ENCODE measurements at regions not wholly inside any gene's neighbourhood (a gene's known extent, or its start where the extent isn't known, plus 50 kb on each side); places are given as distances from the start of the nearest gene placed in this dataset.

DNA sequence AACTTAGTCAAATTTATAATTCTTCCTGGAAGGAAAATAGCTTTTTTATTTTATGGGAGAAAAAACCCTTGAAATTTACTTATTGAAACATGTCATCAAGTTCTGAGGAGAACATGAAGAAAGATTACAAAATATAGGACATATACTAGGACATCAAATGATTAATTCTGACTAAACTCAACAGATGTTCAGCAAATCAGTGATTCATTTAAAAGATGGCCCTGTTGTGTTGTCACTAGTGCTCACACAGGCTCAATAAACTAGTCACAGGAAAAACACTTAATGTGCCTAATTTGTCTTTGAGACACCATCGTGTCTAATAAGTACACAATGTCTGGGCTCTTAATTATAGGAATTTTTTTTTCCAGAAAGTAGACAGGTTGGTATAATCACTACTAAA is 223.8 kb upstream of the TMTC4 start (continued):
- TF ChIP-seq, protein P1, sequence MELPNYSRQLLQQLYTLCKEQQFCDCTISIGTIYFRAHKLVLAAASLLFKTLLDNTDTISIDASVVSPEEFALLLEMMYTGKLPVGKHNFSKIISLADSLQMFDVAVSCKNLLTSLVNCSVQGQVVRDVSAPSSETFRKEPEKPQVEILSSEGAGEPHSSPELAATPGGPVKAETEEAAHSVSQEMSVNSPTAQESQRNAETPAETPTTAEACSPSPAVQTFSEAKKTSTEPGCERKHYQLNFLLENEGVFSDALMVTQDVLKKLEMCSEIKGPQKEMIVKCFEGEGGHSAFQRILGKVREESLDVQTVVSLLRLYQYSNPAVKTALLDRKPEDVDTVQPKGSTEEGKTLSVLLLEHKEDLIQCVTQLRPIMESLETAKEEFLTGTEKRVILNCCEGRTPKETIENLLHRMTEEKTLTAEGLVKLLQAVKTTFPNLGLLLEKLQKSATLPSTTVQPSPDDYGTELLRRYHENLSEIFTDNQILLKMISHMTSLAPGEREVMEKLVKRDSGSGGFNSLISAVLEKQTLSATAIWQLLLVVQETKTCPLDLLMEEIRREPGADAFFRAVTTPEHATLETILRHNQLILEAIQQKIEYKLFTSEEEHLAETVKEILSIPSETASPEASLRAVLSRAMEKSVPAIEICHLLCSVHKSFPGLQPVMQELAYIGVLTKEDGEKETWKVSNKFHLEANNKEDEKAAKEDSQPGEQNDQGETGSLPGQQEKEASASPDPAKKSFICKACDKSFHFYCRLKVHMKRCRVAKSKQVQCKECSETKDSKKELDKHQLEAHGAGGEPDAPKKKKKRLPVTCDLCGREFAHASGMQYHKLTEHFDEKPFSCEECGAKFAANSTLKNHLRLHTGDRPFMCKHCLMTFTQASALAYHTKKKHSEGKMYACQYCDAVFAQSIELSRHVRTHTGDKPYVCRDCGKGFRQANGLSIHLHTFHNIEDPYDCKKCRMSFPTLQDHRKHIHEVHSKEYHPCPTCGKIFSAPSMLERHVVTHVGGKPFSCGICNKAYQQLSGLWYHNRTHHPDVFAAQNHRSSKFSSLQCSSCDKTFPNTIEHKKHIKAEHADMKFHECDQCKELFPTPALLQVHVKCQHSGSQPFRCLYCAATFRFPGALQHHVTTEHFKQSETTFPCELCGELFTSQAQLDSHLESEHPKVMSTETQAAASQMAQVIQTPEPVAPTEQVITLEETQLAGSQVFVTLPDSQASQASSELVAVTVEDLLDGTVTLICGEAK (IDR thresholded peaks at IDR 0.05) = no peak
- TF ChIP-seq, protein P1 (CRISPR knock-in tag; IDR thresholded peaks at IDR 0.05) = no peak
- TF ChIP-seq, protein P2, sequence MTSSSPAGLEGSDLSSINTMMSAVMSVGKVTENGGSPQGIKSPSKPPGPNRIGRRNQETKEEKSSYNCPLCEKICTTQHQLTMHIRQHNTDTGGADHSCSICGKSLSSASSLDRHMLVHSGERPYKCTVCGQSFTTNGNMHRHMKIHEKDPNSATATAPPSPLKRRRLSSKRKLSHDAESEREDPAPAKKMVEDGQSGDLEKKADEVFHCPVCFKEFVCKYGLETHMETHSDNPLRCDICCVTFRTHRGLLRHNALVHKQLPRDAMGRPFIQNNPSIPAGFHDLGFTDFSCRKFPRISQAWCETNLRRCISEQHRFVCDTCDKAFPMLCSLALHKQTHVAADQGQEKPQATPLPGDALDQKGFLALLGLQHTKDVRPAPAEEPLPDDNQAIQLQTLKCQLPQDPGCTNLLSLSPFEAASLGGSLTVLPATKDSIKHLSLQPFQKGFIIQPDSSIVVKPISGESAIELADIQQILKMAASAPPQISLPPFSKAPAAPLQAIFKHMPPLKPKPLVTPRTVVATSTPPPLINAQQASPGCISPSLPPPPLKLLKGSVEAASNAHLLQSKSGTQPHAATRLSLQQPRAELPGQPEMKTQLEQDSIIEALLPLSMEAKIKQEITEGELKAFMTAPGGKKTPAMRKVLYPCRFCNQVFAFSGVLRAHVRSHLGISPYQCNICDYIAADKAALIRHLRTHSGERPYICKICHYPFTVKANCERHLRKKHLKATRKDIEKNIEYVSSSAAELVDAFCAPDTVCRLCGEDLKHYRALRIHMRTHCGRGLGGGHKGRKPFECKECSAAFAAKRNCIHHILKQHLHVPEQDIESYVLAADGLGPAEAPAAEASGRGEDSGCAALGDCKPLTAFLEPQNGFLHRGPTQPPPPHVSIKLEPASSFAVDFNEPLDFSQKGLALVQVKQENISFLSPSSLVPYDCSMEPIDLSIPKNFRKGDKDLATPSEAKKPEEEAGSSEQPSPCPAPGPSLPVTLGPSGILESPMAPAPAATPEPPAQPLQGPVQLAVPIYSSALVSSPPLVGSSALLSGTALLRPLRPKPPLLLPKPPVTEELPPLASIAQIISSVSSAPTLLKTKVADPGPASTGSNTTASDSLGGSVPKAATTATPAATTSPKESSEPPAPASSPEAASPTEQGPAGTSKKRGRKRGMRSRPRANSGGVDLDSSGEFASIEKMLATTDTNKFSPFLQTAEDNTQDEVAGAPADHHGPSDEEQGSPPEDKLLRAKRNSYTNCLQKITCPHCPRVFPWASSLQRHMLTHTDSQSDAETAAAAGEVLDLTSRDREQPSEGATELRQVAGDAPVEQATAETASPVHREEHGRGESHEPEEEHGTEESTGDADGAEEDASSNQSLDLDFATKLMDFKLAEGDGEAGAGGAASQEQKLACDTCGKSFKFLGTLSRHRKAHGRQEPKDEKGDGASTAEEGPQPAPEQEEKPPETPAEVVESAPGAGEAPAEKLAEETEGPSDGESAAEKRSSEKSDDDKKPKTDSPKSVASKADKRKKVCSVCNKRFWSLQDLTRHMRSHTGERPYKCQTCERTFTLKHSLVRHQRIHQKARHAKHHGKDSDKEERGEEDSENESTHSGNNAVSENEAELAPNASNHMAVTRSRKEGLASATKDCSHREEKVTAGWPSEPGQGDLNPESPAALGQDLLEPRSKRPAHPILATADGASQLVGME (CRISPR knock-in tag; IDR thresholded peaks at IDR 0.05) = no peak
- TF ChIP-seq ELF2 (CRISPR knock-in tag; IDR thresholded peaks at IDR 0.05) (no peak), RHOXF2B (CRISPR knock-in tag; conservative IDR thresholded peaks at IDR 0.05) (no peak), RNF2 (IDR thresholded peaks at IDR 0.05) (no peak), ZNF217 (CRISPR knock-in tag; IDR thresholded peaks at IDR 0.05) (no peak), BRF1 (IDR thresholded peaks at IDR 0.05; ENCODE audit: borderline replicate concordance, extremely low read depth, insufficient read length) (no peak), POLR2A (conservative IDR thresholded peaks at IDR 0.05) (no peak)
